Liver (tissue), 8 donors: ENCODE measurements at regions not wholly inside any gene's neighbourhood (a gene's known extent, or its start where the extent isn't known, plus 50 kb on each side); places are given as distances from the start of the nearest gene placed in this dataset.

Experiments
- DNase-seq: peaks from one replicate; pipeline ENCODE4 v3.0.0-alpha.2; 2017; ENCODE audit warnings: low spot score
- H3K27ac ChIP-seq, 2 donors: one replicate each; pipeline ENCODE4 v1.7.0; 2013; ENCODE audit warnings: inconsistent platforms in 2 of 2, low read length in 2 of 2, control low read depth in 1 of 2, low read depth in 1 of 2, mild to moderate bottlenecking in 1 of 2
- H3K27me3 ChIP-seq, 4 donors: one replicate each; pipeline versions ENCODE4 v1.6.1 to v1.7.0; 2013; ENCODE audit warnings: low read length in 3 of 4, inconsistent platforms in 1 of 4, mild to moderate bottlenecking in 1 of 4, moderate library complexity in 1 of 4; ENCODE audit not compliant: control insufficient read depth in 4 of 4, insufficient read depth in 4 of 4
- H3K36me3 ChIP-seq, 4 donors: one replicate each; pipeline versions ENCODE4 v1.6.1 to v1.7.0; 2013; ENCODE audit warnings: low read length in 3 of 4, mild to moderate bottlenecking in 3 of 4, low read depth in 1 of 4, moderate library complexity in 1 of 4; ENCODE audit not compliant: control insufficient read depth in 4 of 4, insufficient read depth in 3 of 4
- H3K4me1 ChIP-seq, 4 donors: one replicate each; pipeline versions ENCODE4 v1.6.1 to v1.7.0; 2013; ENCODE audit warnings: low read length in 3 of 4, mild to moderate bottlenecking in 3 of 4, moderate library complexity in 1 of 4; ENCODE audit not compliant: control insufficient read depth in 4 of 4, insufficient read depth in 4 of 4
- H3K4me3 ChIP-seq, 3 donors: one replicate each; pipeline versions ENCODE4 v1.6.1 to v1.7.0; 2013; ENCODE audit warnings: low read length in 3 of 3, control low read depth in 1 of 3, low read depth in 1 of 3, mild to moderate bottlenecking in 1 of 3
- H3K9ac ChIP-seq, 2 donors: one replicate each; pipeline ENCODE4 v1.7.0; 2013; ENCODE audit warnings: low read length in 2 of 2, mild to moderate bottlenecking in 2 of 2, moderate library complexity in 2 of 2, control low read depth in 1 of 2, low read depth in 1 of 2
- H3K9me3 ChIP-seq, 4 donors: one replicate each; pipeline versions ENCODE4 v1.6.1 to v1.7.0; 2013; ENCODE audit warnings: low read length in 3 of 4; ENCODE audit not compliant: control insufficient read depth in 4 of 4
- ATF3 ChIP-seq: IDR thresholded peaks from 2 replicates; pipeline ENCODE4 v1.6.1; 2016; ENCODE audit warnings: antibody characterized with exemption
- CTCF ChIP-seq: fragments of 150-350 bp; IDR thresholded peaks from 2 replicates; pipeline ENCODE4 v1.5.1; 2017; ENCODE audit warnings: improper control_type of control experiment, low read depth, low read length; ENCODE audit not compliant: missing input control
- EGR1 ChIP-seq, 2 donors: IDR thresholded peaks; 2 replicates each; pipeline ENCODE4 v1.6.1; 2016 to 2018; ENCODE audit warnings: antibody characterized with exemption in 2 of 2, low read depth in 2 of 2
- FOXA1 ChIP-seq: IDR thresholded peaks from 2 replicates; pipeline ENCODE4 v1.6.1; 2016; ENCODE audit warnings: antibody characterized with exemption
- HNF4A ChIP-seq, 2 donors: conservative IDR thresholded peaks; 2 replicates each; pipeline ENCODE4 v1.6.1; 2016; ENCODE audit warnings: antibody characterized with exemption in 2 of 2, mild to moderate bottlenecking in 2 of 2
- HNF4G ChIP-seq: IDR thresholded peaks from 2 replicates; pipeline ENCODE4 v1.6.1; 2016; ENCODE audit warnings: antibody characterized with exemption
- JUND ChIP-seq, 2 donors: IDR thresholded peaks; 2 replicates each; pipeline ENCODE4 v1.6.1; 2016; ENCODE audit warnings: antibody characterized with exemption in 2 of 2
- MAX ChIP-seq: IDR thresholded peaks from 2 replicates; pipeline ENCODE4 v1.6.1; 2016; ENCODE audit warnings: antibody characterized with exemption
- RAD21 ChIP-seq, 2 donors: IDR thresholded peaks; 2 replicates each; pipeline ENCODE4 v1.6.1; 2016; ENCODE audit warnings: antibody characterized with exemption in 2 of 2, mild to moderate bottlenecking in 2 of 2
- REST ChIP-seq: IDR thresholded peaks from 2 replicates; pipeline ENCODE4 v1.6.1; 2016; ENCODE audit warnings: antibody characterized with exemption, mild to moderate bottlenecking
- RXRA ChIP-seq, 2 donors: IDR thresholded peaks; 2 replicates each; pipeline ENCODE4 v1.6.1; 2017 to 2018; ENCODE audit warnings: antibody characterized with exemption in 2 of 2, mild to moderate bottlenecking in 1 of 2
- SP1 ChIP-seq: IDR thresholded peaks from 2 replicates; pipeline ENCODE4 v1.6.1; 2018; ENCODE audit warnings: antibody characterized with exemption, mild to moderate bottlenecking
- TAF1 ChIP-seq: conservative IDR thresholded peaks from 2 replicates; pipeline ENCODE4 v1.6.1; 2016; ENCODE audit warnings: antibody characterized with exemption, mild to moderate bottlenecking
- ZBTB33 ChIP-seq: IDR thresholded peaks from 2 replicates; pipeline ENCODE4 v1.6.1; 2016; ENCODE audit warnings: antibody characterized with exemption
- WGBS: extraction: QIAGEN DNeasy Blood & Tissue Kit; methylation state at CpG from one replicate; pipeline ENCODE4 v1.1.7; 2013; 5-methylcytosine and 5-hydroxymethylcytosine counted together
- donor health status: healthy.
- donor health status: healthy.
- donor health status: healthy.
- donor health status: healthy.
- donor health status: healthy.

GRCh38 chr3:76565496-76566210 is 474.2 kb upstream of the ROBO2 start:
- Histone ChIP-seq H3K4me1 (no peaks in the 10 kb centered on the region), H3K27ac (no peak overlapping the region), H3K9me3 (no peaks in the 10 kb centered on the region), H3K27me3 (no peaks in the 10 kb centered on the region), H3K36me3 (no peaks in the 10 kb centered on the region), H3K4me3 (no peak overlapping the region), H3K9ac (no peak overlapping the region)
- TF ChIP-seq CTCF (no peak), REST (no peak), MAX (no peak), JUND (IDR thresholded peaks at IDR 0.05) (no peak), ZBTB33 (no peak), SP1 (no peak), ATF3 (no peak), HNF4G (no peak), RXRA (IDR thresholded peaks at IDR 0.05) (no peak), FOXA1 (no peak), RAD21 (IDR thresholded peaks at IDR 0.05) (no peak), TAF1 (no peak), EGR1 (IDR thresholded peaks at IDR 0.05; ENCODE audit: low read depth in 2 of 2) (no peak)
- no peak for DNase-seq
- WGBS, result 81% methylated on average over 5 of the region's 5 CpGs

GRCh38 chr3:76566211-76566534 is 473.7 kb upstream of the ROBO2 start:
- H3K4me3 ChIP-seq, result no peak overlapping the region
- no peak for DNase-seq
- no peaks in the 10 kb centered on the region for H3K36me3 ChIP-seq
- H3K27ac ChIP-seq, result no peak overlapping the region
- no peaks in the 10 kb centered on the region for H3K4me1 ChIP-seq
- no peaks in the 10 kb centered on the region for H3K9me3 ChIP-seq
- H3K27me3 ChIP-seq, result no peaks in the 10 kb centered on the region
- no peak overlapping the region for H3K9ac ChIP-seq
- TF ChIP-seq HNF4A (conservative IDR thresholded peaks at IDR 0.05), result no peak
- WGBS, result 82% methylated on average over 2 of the region's 2 CpGs
